IPS DF 6.9 (cell line): ENCODE measurements at regions not wholly inside any gene's neighbourhood (a gene's known extent, or its start where the extent isn't known, plus 50 kb on each side); places are given as distances from the start of the nearest gene placed in this dataset.

ENCODE experiments used
- DNase-seq: peaks from one replicate; pipeline ENCODE4 v3.0.0-alpha.2; 2013; ENCODE audit warnings: low read depth, low spot score
- H3K27ac ChIP-seq: one replicate; pipeline ENCODE4 v1.5.1; 2013; ENCODE audit warnings: low read length, control low read depth
- H3K27me3 ChIP-seq: 2 replicates; pipeline ENCODE4 v1.6.1; 2013; ENCODE audit warnings: mild to moderate bottlenecking, low read length; ENCODE audit not compliant: control insufficient read depth, insufficient read depth
- H3K36me3 ChIP-seq: 2 replicates; pipeline ENCODE4 v1.6.1; 2013; ENCODE audit warnings: low read length; ENCODE audit not compliant: control insufficient read depth, insufficient read depth
- H3K4me1 ChIP-seq: 2 replicates; pipeline ENCODE4 v1.6.1; 2013; ENCODE audit warnings: low read length; ENCODE audit not compliant: control insufficient read depth, insufficient read depth
- H3K4me3 ChIP-seq: 2 replicates; pipeline ENCODE4 v1.5.1; 2013; ENCODE audit warnings: mild to moderate bottlenecking, low read length
- H3K9me3 ChIP-seq: 2 replicates; pipeline ENCODE4 v1.6.1; 2013; ENCODE audit warnings: low read length, inconsistent platforms; ENCODE audit not compliant: control insufficient read depth, insufficient read depth
- WGBS: extraction: QIAGEN DNeasy Blood & Tissue Kit; methylation state at CpG from one replicate; pipeline ENCODE4 v1.1.7; 2013; ENCODE audit warnings: mixed read lengths, missing lambda C conversion rate; ENCODE audit not compliant: insufficient read length, insufficient coverage; 5-methylcytosine and 5-hydroxymethylcytosine counted together

DNA sequence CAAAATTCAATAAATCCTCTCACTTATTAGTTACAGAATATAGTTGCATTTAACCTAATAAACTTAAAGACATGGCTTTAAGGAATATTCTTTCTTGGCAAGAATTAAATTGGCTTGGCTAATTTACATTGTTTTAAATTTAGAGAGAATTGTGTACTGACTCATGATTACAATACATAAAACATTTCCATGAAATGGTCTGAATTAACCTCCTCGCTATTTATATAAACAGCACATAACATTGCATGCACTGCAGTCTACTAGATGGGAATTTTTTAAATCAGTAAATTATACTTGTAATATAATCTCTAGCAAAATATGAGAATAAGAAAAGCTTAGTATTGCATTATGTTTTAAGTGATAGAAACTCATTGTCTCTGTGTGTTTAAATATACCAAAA lies 268.9 kb downstream of the SHOX2 start:
- H3K4me3 ChIP-seq: no peak overlapping the region
- H3K27me3 ChIP-seq: no peaks in the 10 kb centered on the region
- H3K36me3 ChIP-seq: no peaks in the 10 kb centered on the region
- no peak for DNase-seq
- no peaks in the 10 kb centered on the region for H3K9me3 ChIP-seq
- no peak overlapping the region for H3K27ac ChIP-seq
- H3K4me1 ChIP-seq: no peaks in the 10 kb centered on the region
- WGBS: no CpG with 5 or more reads among the region's 1 CpG

DNA sequence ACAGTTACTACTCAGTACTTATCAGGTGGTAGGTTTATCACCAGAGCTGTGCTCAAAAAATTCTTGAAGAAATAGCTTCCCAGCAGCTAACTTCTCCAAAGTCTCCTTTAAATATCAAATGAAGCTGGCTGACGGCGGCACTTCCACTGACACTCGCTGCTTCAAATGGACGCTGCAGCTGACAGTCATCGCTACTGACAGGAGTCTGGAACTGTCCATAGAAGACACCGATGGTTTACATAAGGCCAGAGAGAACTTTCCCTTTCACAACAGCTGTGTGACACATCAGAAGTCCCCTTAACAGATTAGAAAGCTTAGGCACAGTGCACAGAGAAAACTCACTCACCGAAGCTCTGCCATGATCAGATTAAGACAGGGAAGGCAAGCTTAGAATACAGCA lies 270.2 kb downstream of the SHOX2 start:
- WGBS: no CpG with 5 or more reads among the region's 7 CpGs
- DNase-seq: no peak
- Histone ChIP-seq H3K9me3 (no peaks in the 10 kb centered on the region), H3K27me3 (no peaks in the 10 kb centered on the region), H3K36me3 (no peaks in the 10 kb centered on the region), H3K4me3 (no peak overlapping the region), H3K4me1 (no peaks in the 10 kb centered on the region), H3K27ac (no peak overlapping the region)

DNA sequence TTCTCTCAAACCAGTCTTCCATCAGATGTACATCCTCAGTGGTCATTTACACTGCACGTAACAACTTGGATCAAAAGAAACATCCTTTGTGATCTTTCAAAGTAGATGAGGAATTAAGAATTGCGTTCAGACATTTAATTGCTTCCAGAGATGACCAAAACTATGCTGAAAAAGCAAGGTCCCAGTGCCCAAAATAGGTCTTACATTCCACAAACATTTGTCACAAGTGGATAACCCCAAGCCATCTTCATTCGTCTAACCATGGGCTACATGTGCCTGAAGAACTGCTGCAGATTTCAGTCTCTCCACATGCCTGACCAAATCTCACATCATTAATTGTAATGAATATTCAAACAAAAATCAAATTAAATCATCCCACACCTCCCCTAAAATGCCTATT lies 273.6 kb downstream of the SHOX2 start:
- WGBS: no CpG with 5 or more reads among the region's 3 CpGs
- Histone ChIP-seq H3K36me3 (no peaks in the 10 kb centered on the region), H3K4me3 (no peak overlapping the region), H3K27ac (no peak overlapping the region), H3K9me3 (peaks cover 2% of the 10 kb centered on the region), H3K4me1 (peaks cover 2% of the 10 kb centered on the region; the same call in 1 of the 2 replicates), H3K27me3 (no peaks in the 10 kb centered on the region)
- DNase-seq: no peak

DNA sequence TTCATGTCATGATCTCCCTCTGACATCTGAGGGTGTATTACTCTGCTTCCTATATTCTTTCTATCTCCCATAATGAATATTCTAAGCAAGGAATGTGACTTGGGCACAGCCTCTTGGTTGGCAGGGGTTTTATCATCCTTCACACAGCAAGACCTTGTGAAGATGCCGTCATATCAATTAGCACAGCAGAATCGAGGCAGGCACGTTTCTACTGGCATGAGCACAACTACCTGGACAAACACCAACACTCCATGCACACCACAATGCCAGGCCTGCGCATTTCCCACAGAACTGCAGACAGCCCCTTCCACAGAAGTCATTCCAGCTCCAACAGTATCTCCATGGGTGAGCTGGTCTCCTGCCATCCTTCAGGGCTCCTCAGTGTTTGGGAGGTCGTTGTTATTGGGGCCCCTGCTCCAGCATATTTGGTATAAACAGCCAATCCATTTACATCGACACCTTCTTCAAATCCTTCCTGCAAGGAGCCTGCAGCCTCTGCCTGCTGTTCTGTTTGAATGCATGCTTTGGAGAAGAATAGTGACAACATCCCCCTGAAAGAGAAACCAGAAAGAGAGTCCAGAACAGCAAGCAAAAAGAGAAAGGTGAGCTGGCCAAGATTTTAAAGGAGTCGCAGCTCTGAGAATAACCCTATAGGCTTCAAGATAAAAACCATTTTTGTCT lies 275.5 kb downstream of the SHOX2 start:
- H3K27ac ChIP-seq: no peak overlapping the region
- H3K36me3 ChIP-seq: no peaks in the 10 kb centered on the region
- H3K4me3 ChIP-seq: no peak overlapping the region
- no peak for DNase-seq
- peaks cover 2% of the 10 kb centered on the region; the same call in 1 of the 2 replicates for H3K4me1 ChIP-seq
- H3K9me3 ChIP-seq: peaks cover 2% of the 10 kb centered on the region
- no CpG with 5 or more reads among the region's 7 CpGs for WGBS
- H3K27me3 ChIP-seq: no peaks in the 10 kb centered on the region

DNA sequence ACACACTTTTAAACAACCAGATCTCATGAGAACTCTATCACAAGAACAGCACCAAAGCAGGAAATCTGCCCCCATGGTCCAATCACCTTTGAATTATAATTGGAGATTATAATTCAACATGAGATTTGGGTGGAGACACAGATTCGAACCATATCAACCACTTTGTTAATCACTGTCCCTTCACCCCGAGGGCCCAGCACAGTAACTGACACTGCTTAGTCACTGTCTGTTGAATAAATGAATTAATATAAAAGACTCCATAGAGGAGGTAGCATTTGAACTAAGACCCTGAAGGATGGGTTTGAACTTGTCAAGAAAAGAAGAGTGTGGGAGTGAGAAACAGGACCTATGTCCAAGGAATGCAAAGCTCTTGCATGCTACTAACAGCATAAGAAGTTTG lies 276.4 kb downstream of the SHOX2 start:
- WGBS: no CpG with 5 or more reads among the region's 2 CpGs
- H3K27ac ChIP-seq: no peak overlapping the region
- DNase-seq: no peak

DNA sequence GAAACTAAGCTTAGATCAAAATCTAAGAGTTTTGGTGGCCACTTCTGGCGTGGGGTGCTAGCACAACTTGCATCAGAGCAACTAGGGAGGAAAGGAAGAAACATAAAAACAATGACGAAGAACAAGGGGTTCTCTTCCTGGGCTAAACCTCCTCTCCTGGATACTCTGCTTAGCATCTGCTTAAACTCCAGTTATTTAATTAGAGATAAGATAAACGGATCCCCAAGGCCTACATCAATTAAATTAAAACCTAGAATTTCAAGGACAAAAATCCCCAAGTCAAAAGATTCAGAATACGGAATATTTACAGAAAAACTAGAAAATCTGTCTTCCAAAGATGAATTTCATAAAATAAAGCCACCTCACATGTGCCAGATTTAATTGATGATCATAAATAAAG lies 281.9 kb downstream of the SHOX2 start:
- no peaks in the 10 kb centered on the region for H3K36me3 ChIP-seq
- DNase-seq: no peak
- no peak overlapping the region for H3K27ac ChIP-seq
- no peaks in the 10 kb centered on the region for H3K27me3 ChIP-seq
- no peaks in the 10 kb centered on the region; the same call in 1 of the 2 replicates for H3K4me1 ChIP-seq
- peaks cover 2% of the 10 kb centered on the region for H3K9me3 ChIP-seq
- WGBS: no CpG with 5 or more reads among the region's 4 CpGs
- no peak overlapping the region for H3K4me3 ChIP-seq

More for the DNA sequence above, 276.4 kb downstream of the SHOX2 start:
- Histone ChIP-seq H3K36me3 (no peaks in the 10 kb centered on the region), H3K27me3 (no peaks in the 10 kb centered on the region), H3K4me3 (no peak overlapping the region), H3K4me1 (peaks cover 2% of the 10 kb centered on the region; the same call in 1 of the 2 replicates), H3K9me3 (peaks cover 2% of the 10 kb centered on the region)

DNA sequence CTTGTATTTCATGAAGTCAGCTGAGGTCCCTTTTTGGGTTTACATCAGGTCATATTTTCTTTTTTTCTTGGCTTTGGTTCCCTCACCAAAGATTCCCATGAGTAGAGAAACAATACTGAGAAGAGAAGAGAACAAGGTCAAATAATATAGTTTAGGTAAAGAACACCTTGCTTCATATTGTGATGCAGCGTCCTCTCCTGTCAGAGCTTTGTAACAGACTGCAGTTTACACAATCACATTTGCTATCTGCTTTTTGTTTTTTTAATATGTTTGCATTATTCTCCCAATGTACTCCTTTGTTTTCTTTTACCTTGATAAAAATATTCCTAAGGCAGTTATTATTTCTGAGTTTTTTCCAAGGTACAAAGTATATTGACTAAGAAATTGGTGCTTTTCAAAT lies 283.2 kb downstream of the SHOX2 start:
- Histone ChIP-seq H3K4me1 (no peaks in the 10 kb centered on the region; the same call in 1 of the 2 replicates), H3K9me3 (no peaks in the 10 kb centered on the region), H3K27me3 (no peaks in the 10 kb centered on the region), H3K4me3 (no peak overlapping the region), H3K27ac (no peak overlapping the region), H3K36me3 (no peaks in the 10 kb centered on the region)
- no peak for DNase-seq
- WGBS: no CpG with 5 or more reads among the region's 1 CpG

DNA sequence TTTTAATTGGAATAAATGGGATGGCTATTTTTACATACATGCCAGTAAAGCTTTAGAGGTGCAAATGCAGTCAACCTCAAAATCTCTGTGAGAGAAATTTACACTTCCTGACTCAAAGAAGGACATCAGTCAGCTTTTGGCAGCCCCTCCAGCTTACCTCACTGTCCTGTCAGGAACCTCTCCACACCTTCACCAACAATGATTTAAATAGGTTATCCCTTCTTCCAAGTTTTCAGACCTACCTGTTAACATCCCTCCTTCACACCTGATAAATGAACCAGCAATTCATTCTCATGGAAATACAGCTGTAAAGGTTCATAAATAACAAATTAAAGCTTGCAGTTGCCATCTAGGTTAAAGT lies 286.1 kb downstream of the SHOX2 start:
- H3K4me3 ChIP-seq: no peak overlapping the region
- no peak for DNase-seq
- no peaks in the 10 kb centered on the region for H3K36me3 ChIP-seq
- H3K4me1 ChIP-seq: no peaks in the 10 kb centered on the region; the same call in 1 of the 2 replicates
- no peaks in the 10 kb centered on the region for H3K9me3 ChIP-seq
- no peak overlapping the region for H3K27ac ChIP-seq
- no peaks in the 10 kb centered on the region for H3K27me3 ChIP-seq

DNA sequence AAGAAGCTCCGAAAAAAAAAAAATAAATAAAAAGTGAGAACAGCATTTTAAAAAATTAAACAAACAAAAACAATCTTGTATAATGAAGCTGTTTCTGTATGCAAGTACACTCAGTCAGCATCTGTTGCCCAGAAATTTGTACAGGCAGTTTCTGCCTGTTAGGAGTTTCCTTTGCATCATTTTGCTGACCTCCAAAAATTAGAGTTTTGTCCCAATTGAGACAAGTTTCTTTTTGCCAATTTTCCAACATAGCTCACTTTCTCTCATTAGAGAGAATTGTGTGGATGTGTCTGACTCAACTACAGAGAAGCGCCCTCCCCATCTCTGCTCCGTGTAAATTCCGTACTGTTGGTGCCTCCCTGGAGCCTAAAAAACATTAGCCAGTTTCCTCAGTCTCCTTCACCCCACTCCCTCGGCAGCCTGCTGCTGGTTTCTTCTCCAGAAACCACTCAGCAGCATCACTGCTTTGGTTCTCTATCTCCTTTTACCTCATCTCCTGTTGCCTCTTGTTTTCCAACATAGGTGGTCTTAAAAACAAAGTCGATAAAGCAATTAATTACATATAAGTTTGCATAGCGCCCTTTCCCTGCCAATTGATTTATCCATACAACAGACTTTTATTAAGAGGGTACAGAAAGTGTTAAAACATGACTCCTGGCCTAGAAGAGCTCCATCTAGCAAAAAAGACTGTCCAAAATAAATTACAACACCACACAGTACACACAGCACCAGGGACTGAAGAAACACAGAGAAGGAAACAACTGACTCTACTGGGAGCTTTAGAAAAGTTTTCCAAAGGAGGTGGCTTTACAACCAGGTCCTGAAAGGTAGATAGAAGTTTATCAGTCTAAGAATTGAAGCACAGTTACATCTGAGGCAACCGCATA lies 286.7 kb downstream of the SHOX2 start:
- Histone ChIP-seq H3K9me3 (no peaks in the 10 kb centered on the region), H3K4me1 (no peaks in the 10 kb centered on the region; the same call in 1 of the 2 replicates), H3K27me3 (no peaks in the 10 kb centered on the region), H3K4me3 (no peak overlapping the region), H3K27ac (no peak overlapping the region), H3K36me3 (no peaks in the 10 kb centered on the region)
- WGBS: no CpG with 5 or more reads among the region's 8 CpGs
- no peak for DNase-seq

DNA sequence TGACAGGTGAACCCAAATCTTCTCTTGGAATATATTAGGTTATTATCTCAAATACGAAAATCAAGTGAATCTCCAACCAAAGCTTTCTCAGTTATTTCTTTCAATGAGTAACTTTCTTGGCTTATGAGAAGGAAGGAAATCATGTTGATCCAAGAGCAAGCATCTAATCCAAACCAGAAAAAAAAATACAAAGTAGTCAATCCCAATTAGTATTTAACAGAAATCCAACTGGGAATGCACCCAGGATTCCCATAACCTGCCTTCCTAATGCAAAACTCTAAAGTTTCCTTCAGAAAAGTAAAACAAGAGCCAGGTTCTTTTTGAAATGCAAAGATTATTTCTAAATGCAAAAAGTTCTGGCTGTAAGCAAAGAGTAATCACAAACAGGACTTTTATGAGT lies 289.3 kb downstream of the SHOX2 start:
- Histone ChIP-seq H3K36me3 (no peaks in the 10 kb centered on the region), H3K27me3 (no peaks in the 10 kb centered on the region), H3K4me3 (no peak overlapping the region), H3K9me3 (no peaks in the 10 kb centered on the region), H3K4me1 (no peaks in the 10 kb centered on the region; the same call in 1 of the 2 replicates), H3K27ac (no peak overlapping the region)
- no CpG with 5 or more reads among the region's 1 CpG for WGBS
- no peak for DNase-seq
